ENCODE measurements at regions not wholly inside any gene's neighbourhood (a gene's known extent, or its start where the extent isn't known, plus 50 kb on each side); places are given as distances from the start of the nearest gene placed in this dataset.
"Not testable (repeated sequence)": the region's sequence is repeated elsewhere in the genome, so short reads cannot be mapped to it uniquely, and the experiment has no call there.

DNA sequence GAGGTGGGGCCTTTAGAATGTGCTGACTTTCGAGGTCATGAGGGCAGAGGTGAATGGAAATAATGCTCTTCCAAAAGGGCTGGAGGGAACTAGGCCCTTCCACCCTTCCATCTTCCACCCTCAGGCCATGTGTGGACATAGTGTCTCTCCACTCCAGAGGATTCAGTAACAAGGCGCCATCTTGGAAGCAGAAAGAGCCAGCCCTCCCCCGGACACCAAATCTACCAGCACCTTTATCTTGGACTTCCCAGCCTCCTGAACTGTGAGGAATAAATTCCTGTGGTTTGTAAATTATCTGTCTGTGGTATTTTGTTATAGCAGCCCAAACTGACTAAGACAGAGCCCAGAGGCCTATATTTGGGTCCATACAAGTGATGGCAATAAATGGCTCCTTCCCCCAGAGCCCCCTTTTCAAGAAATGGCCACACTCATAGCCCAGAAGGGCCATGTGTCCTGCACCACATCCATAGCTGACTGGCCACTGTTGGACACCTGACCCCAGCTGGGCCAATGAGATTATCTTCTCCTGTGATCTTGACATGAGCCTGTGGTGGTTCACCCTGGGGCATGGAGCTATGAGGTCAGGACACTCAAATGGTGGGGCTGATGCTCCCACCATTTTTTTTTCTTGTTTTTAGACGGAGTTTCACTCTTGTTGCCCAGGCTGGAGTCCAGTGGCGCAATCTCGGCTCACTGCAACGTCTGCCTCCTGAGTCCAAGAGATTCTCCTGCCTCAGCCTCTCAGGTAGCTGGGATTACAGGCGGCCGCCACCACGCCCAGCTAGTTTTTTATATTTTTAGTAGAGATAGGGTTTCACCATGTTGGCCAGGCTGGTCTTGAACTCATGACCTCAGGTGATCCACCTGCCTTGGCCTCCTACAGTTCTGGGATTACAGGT, 114.9 kb downstream of the RRAGC start:
- no peaks in the 10 kb centered on the region for H3K27me3 Mint-ChIP-seq (ENCODE audit: insufficient read depth)
- intact Hi-C loops (cut with micrococcal nuclease): no loop called here
- DNase-seq (ENCODE audit: low spot score): no peak
- no peak overlapping the region for H3K4me3 Mint-ChIP-seq
- H3K9me3 Mint-ChIP-seq: peaks cover 4% of the 10 kb centered on the region
- H3K27ac Mint-ChIP-seq: no peak overlapping the region
- H3K36me3 Mint-ChIP-seq (ENCODE audit: low read depth): no peaks in the 10 kb centered on the region
- no peaks in the 10 kb centered on the region for H3K4me1 Mint-ChIP-seq (ENCODE audit: low read depth)

DNA sequence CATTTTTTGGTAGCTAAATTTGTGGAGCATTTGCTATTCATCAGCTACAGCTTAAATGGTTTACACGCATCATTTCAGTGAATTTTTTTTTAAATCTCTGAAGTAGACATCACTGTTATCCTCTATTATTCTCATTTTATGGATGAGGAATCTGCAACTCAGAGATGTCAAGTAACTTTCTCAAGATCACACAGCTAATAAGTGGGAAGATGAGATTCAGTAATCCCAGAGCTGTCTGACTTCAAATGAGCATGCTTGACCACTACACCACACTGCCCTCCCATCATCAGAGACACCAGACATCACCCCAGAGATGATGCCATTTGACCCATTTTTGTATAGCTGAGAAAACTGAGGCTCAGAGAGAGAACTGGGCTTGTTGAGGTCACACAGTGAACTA, 116.4 kb downstream of the RRAGC start:
- Mint-ChIP-seq H3K27me3 (ENCODE audit: insufficient read depth) (peaks cover 3% of the 10 kb centered on the region), H3K4me3 (no peak overlapping the region), H3K4me1 (ENCODE audit: low read depth) (no peaks in the 10 kb centered on the region), H3K9me3 (no peaks in the 10 kb centered on the region), H3K36me3 (ENCODE audit: low read depth) (no peaks in the 10 kb centered on the region), H3K27ac (no peak overlapping the region)
- no peak for DNase-seq (ENCODE audit: low spot score)
- intact Hi-C loops (cut with micrococcal nuclease): no loop called here

DNA sequence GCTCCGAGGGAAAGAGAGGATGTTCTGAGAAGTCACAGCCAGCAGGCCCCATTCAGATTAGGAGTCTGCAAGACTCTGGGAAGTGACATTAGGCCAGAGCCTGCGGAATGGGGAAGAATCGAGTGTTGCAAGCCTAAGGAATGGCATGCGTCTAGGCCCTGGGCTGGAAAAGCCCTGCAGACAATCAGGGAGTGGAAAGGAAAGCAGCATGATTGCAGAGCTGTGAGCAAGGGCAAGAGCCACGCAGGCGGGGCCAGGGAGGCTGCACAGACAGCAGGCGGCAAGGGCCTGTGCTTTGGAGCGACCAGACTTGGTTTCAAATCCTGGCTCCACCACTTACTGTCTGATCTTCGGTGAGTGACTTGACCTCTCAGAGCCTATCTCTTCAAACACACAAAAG, 118.2 kb downstream of the RRAGC start:
- H3K4me3 Mint-ChIP-seq: no peak overlapping the region
- intact Hi-C loops (cut with micrococcal nuclease): no loop called here

DNA sequence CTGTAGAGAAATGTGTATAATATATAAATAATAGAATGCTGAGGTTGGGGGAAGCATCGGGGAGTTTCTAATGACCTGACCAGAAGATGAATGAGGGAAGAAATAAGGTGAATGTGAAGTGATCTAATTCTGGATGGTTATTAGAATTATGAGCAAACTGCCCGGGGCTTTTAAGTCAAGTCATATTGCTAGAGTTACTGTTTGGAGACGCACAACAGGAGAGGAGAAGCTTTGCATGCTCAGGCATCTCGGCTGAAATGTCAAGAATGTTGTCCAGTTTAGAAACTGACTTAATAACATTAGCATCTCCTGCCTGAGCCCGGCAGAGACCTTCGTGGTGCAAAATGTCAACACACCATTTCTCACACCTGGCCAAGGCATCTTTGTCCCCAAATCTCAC, 119.1 kb downstream of the RRAGC start:
- Mint-ChIP-seq H3K36me3 (ENCODE audit: low read depth) (no peaks in the 10 kb centered on the region), H3K4me1 (ENCODE audit: low read depth) (no peaks in the 10 kb centered on the region), H3K27me3 (ENCODE audit: insufficient read depth) (peaks cover 3% of the 10 kb centered on the region), H3K9me3 (no peaks in the 10 kb centered on the region), H3K4me3 (no peak overlapping the region), H3K27ac (no peak overlapping the region)
- no peak for DNase-seq (ENCODE audit: low spot score)
- intact Hi-C loops (cut with micrococcal nuclease): no loop called here

More for the DNA sequence above, 118.2 kb downstream of the RRAGC start:
- H3K27me3 Mint-ChIP-seq (ENCODE audit: insufficient read depth): peaks cover 3% of the 10 kb centered on the region
- no peaks in the 10 kb centered on the region for H3K9me3 Mint-ChIP-seq
- no peak for DNase-seq (ENCODE audit: low spot score)
- H3K27ac Mint-ChIP-seq: no peak overlapping the region
- no peaks in the 10 kb centered on the region for H3K4me1 Mint-ChIP-seq (ENCODE audit: low read depth)
- no peaks in the 10 kb centered on the region for H3K36me3 Mint-ChIP-seq (ENCODE audit: low read depth)

DNA sequence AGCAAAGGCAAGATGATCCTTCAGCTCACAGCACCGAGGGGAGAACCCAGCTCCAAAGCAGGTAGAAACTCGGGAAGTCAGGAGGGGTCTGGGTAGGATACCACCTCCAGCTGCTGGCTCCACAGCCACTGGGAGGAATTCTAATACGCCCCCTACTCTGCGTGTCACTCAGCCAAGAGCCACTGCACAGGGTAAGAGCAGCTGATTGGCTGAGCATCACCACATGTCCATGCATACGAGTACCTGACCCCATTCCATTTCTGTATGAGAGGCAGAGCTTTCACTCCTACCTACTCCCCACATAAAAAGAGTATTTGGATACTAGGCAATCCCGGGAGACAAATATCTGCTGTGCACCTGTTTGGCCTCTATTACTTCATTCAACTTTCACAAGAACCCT, 121.4 kb downstream of the RRAGC start:
- no peak overlapping the region for H3K27ac Mint-ChIP-seq
- H3K4me3 Mint-ChIP-seq: no peak overlapping the region
- DNase-seq (ENCODE audit: low spot score): no peak
- H3K9me3 Mint-ChIP-seq: no peaks in the 10 kb centered on the region
- no peaks in the 10 kb centered on the region for H3K36me3 Mint-ChIP-seq (ENCODE audit: low read depth)
- H3K27me3 Mint-ChIP-seq (ENCODE audit: insufficient read depth): peaks cover 5% of the 10 kb centered on the region
- H3K4me1 Mint-ChIP-seq (ENCODE audit: low read depth): no peaks in the 10 kb centered on the region
- intact Hi-C loops (cut with micrococcal nuclease): no loop called here

DNA sequence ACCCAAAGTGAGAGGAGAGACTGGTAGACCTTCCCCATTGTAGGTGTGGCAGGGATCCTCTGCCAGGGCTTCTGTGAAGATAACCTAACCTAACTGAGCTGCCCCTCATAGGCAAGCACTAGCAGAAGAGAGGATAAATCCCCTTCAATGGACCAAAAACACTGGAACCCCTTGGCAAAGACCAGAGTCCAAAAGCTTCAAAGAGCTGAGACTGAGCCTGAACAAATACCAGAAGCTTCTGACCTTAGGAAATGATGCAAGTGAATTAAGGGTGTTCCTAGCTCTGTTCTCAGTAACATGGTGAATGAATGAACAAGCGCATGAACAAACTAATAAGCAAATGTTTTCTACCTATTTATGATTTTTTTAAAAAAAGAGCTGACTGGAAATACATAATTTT, 123.2 kb downstream of the RRAGC start:
- DNase-seq (ENCODE audit: low spot score): no peak
- Mint-ChIP-seq H3K36me3 (ENCODE audit: low read depth) (no peaks in the 10 kb centered on the region), H3K4me1 (ENCODE audit: low read depth) (no peaks in the 10 kb centered on the region), H3K27ac (no peak overlapping the region), H3K27me3 (ENCODE audit: insufficient read depth) (peaks cover 13% of the 10 kb centered on the region), H3K9me3 (no peaks in the 10 kb centered on the region), H3K4me3 (no peak overlapping the region)
- intact Hi-C loops (cut with micrococcal nuclease): no loop called here

DNA sequence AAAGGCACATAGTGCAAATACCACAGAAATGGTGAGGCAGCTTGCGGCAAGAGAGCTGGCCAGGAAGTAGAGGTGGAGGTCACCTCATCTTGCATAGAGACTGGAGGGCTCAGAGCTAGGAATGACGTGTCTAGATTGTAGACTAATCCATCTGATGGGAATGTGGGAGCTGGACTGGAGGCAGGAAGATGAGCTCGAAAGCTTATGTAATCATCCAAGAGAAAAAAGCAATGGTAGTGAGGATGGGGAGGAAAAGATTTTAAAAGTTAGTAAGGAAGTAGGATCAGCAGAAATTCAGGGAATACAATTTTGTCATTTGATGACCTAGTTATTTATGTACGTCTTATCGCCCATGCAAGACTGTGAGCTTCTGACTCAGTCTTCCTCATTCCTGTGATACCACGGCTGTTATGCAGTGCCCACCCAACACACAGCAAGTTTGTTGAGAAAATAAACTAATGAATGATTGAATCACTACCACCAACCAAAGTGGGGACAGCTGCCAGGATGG, 123.9 kb downstream of the RRAGC start:
- no peaks in the 10 kb centered on the region for H3K9me3 Mint-ChIP-seq
- DNase-seq (ENCODE audit: low spot score): no peak
- no peaks in the 10 kb centered on the region for H3K4me1 Mint-ChIP-seq (ENCODE audit: low read depth)
- intact Hi-C loops (cut with micrococcal nuclease): no loop called here
- no peaks in the 10 kb centered on the region for H3K36me3 Mint-ChIP-seq (ENCODE audit: low read depth)
- H3K4me3 Mint-ChIP-seq: no peak overlapping the region
- peaks cover 13% of the 10 kb centered on the region for H3K27me3 Mint-ChIP-seq (ENCODE audit: insufficient read depth)
- no peak overlapping the region for H3K27ac Mint-ChIP-seq

DNA sequence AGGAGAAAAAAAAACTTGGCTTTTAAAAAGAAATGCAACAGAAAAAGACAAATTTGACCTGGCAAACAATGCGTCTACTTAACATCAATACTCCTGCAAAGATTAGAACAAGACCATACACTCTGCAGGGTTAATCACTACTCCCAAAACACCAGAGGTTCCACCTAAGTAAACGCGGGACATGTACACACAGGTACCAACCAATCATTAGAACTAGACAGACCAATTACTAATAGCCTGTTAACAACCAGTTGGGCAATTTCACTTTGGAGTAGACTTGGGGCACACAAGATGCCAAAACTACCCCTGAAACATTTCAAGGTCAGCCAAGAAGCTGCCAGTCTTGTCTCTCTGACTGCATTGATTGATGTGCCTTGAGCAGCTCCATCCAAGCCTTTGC, 125.8 kb downstream of the RRAGC start:
- Mint-ChIP-seq H3K27ac (no peak overlapping the region), H3K4me1 (ENCODE audit: low read depth) (no peaks in the 10 kb centered on the region), H3K4me3 (no peak overlapping the region), H3K36me3 (ENCODE audit: low read depth) (no peaks in the 10 kb centered on the region), H3K27me3 (ENCODE audit: insufficient read depth) (peaks cover 16% of the 10 kb centered on the region), H3K9me3 (no peaks in the 10 kb centered on the region)
- DNase-seq (ENCODE audit: low spot score): no peak
- intact Hi-C loops (cut with micrococcal nuclease): no loop called here

DNA sequence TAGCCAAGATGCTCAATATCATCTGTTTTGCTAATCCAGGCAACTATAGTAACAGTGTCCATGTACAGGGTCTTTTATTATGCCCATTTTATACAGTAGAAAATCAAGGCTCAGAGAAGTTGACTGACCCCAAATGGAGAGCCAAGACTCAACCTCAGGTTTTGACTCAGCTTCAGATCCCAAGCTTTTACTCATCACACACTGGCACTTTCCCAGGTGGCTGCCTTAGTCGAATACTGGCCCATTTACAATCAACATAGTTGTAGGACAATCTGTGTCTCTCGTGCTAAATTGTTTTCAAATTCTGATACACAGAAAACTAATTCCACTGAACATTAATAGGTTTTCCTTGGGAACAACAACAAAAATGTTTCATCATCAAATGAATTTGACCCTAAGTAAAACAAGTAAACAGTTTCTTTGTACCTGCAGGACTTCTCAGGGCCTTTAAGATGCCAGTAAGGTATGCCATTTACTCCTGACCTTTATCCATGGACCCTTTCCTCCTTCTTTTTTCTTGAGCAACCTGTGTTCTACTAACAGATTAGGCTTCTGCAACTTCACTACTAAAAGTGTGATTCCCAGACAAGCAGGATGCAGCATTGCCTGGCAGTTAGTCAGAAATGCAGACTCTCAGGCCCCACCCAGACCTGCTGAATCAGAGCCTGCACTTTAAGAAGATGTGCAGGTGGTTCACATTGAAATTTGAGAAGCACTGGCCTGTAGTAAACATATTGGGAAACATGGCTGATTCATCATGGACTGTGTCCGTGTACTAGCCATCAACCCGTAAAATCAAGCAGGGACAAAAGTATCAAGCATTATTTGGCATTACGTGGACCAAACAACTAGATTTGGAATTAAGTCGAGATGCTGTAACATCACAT, 128.8 kb downstream of the RRAGC start:
- H3K27ac Mint-ChIP-seq: no peak overlapping the region
- DNase-seq (ENCODE audit: low spot score): no peak
- intact Hi-C loops (cut with micrococcal nuclease): no loop called here
- H3K4me1 Mint-ChIP-seq (ENCODE audit: low read depth): no peaks in the 10 kb centered on the region
- peaks cover 37% of the 10 kb centered on the region for H3K27me3 Mint-ChIP-seq (ENCODE audit: insufficient read depth)
- no peak overlapping the region for H3K4me3 Mint-ChIP-seq
- H3K36me3 Mint-ChIP-seq (ENCODE audit: low read depth): no peaks in the 10 kb centered on the region
- no peaks in the 10 kb centered on the region for H3K9me3 Mint-ChIP-seq

DNA sequence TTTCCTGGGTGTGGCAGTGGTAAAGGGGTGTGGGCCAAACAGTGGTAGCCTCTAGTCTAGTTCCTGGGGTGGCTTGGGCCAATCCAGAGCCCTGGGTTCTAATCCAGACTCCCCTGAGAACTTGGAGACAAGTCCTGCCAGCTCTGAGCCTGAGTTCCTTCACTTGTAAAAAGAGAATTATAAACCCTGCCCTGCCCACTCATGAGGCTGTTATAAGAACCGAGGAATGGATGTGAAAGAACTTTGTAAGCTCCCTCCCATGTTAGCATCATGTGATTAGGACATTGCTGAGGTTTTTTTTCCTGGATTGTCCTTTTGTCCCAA, 131.0 kb downstream of the RRAGC start:
- Mint-ChIP-seq H3K27ac (no peak overlapping the region), H3K36me3 (ENCODE audit: low read depth) (no peaks in the 10 kb centered on the region), H3K4me3 (no peak overlapping the region), H3K27me3 (ENCODE audit: insufficient read depth) (peaks cover 36% of the 10 kb centered on the region), H3K9me3 (no peaks in the 10 kb centered on the region), H3K4me1 (ENCODE audit: low read depth) (no peaks in the 10 kb centered on the region)
- intact Hi-C loops (cut with micrococcal nuclease): no loop called here
- DNase-seq (ENCODE audit: low spot score): no peak

DNA sequence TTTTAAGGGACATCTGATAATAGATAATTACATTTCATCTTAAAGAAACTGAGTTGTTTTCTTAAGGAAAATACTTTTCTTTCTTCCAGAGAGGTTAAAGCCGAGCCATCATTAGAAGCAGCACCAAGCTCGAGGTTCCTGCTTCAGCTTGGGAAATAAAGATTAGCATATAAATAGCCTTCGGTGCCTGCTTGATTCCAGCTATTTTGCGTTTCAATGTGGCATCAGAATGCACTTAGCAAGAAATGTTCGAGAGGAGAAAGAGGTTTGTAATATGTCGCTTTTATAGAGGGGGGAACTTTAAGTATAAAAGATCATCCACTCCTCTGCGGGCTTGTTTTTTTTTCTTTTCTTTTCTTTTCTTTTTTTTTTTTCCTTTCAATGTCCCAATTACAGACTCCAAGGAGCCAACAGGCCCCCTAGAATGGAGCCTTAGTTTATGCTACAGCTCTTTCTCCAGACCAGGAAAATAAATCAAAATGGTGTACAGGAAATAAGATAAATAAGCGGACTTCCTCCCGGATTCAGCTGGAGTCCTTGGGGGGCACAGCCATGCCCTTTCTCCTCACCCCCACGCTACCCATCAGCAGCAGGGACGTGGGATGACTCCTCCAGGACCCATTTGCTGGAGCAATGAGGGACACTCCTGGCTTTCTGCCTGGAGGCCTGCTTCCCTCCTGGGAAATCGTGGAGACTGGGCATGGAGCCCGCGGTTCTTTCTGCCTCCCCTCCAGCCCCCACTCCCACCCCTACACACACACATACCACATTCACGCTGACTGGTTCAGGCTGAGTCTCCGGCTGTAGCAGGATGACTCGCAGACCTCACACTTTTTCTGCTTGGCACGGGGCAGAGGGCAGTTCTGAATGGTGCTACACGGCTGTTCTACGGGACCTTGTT, 131.6 kb downstream of the RRAGC start:
- Mint-ChIP-seq H3K27me3 (ENCODE audit: insufficient read depth) (peaks cover 36% of the 10 kb centered on the region), H3K36me3 (ENCODE audit: low read depth) (no peaks in the 10 kb centered on the region), H3K4me3 (no peak overlapping the region), H3K27ac (no peak overlapping the region), H3K4me1 (ENCODE audit: low read depth) (no peaks in the 10 kb centered on the region), H3K9me3 (no peaks in the 10 kb centered on the region)
- DNase-seq (ENCODE audit: low spot score): no peak
- intact Hi-C loops (cut with micrococcal nuclease): no loop called here

DNA sequence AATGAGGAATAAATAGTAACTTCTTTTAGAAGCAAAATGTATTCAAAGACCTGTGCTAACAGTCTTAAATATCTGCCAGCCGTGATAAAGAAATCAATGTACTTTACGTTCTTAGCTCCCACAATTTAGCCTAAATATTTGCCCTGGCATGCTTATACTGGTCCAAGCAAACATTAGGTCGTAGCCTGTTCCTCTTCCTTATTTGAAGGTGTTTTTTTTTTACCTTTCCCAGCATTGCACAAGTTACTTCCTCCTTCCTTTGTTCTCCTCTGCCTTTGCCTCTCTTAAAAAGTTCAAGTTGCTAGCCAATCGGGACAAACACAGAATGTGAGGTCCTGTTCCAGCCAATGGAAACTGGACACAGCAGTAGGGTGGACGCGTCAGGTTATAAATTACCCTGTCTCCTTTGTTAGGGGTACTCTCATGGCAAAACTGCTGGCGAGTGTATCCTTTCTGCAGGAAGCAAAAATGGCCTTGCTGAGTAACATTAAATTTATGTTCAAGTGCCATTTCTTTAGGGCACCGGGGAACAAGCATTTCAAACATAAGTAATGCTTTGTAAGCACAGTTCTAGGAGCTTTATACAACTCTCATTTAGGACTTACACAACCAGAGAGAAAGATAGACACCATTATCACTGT, 134.1 kb downstream of the RRAGC start:
- H3K36me3 Mint-ChIP-seq (ENCODE audit: low read depth); H3K4me1 Mint-ChIP-seq (ENCODE audit: low read depth); H3K9me3 Mint-ChIP-seq; H3K27ac Mint-ChIP-seq; DNase-seq (ENCODE audit: low spot score); intact Hi-C loops (cut with micrococcal nuclease); H3K4me3 Mint-ChIP-seq: not testable (repeated sequence)
- peaks cover 28% of the 10 kb centered on the region for H3K27me3 Mint-ChIP-seq (ENCODE audit: insufficient read depth)
